ENCODE measurements at regions not wholly inside any gene's neighbourhood (a gene's known extent, or its start where the extent isn't known, plus 50 kb on each side); places are given as distances from the start of the nearest gene placed in this dataset.

- no peak for DNase-seq (ENCODE audit: low read depth)
- no peak overlapping the region for H3K4me3 ChIP-seq (ENCODE audit: low read depth, low read length)
- no peaks in the 10 kb centered on the region for H3K36me3 ChIP-seq (ENCODE audit: control insufficient read depth, insufficient read depth, low read length)
- no peak for TF ChIP-seq CTCF (IDR thresholded peaks at IDR 0.05; ENCODE audit: insufficient read depth, low read depth, low read length)
- no peaks in the 10 kb centered on the region for H3K27me3 ChIP-seq (ENCODE audit: control insufficient read depth, insufficient read depth, low read length)
- ChIA-PET CTCF (interaction anchor here (0.9 to 1.2 kb wide), 2 partner anchors 9 to 11 kb away, joined by 4 read pairs; no protein-coding TSS in a partner anchor), POLR2A (no interaction called here)
Observed at GRCh38 chr12:27894309-27894708, 78.2 kb downstream of the PTHLH start.

GRCh38 chr12:27879708-27880107 lies 92.8 kb downstream of the PTHLH start:
- Histone ChIP-seq H3K4me3 (ENCODE audit: low read depth, low read length) (no peak overlapping the region), H3K36me3 (ENCODE audit: control insufficient read depth, insufficient read depth, low read length) (no peaks in the 10 kb centered on the region), H3K27me3 (ENCODE audit: control insufficient read depth, insufficient read depth, low read length) (no peaks in the 10 kb centered on the region)
- no peak for DNase-seq (ENCODE audit: low read depth)
- POLR2A ChIA-PET = no interaction called here
- CTCF ChIA-PET = no interaction called here
- no peak for TF ChIP-seq CTCF (IDR thresholded peaks at IDR 0.05; ENCODE audit: insufficient read depth, low read depth, low read length)

GRCh38 chr12:27875677-27876076 lies 95.6 kb upstream of the MANSC4 start:
- Histone ChIP-seq H3K27me3 (ENCODE audit: control insufficient read depth, insufficient read depth, low read length) (no peaks in the 10 kb centered on the region), H3K36me3 (ENCODE audit: control insufficient read depth, insufficient read depth, low read length) (no peaks in the 10 kb centered on the region), H3K4me3 (ENCODE audit: low read depth, low read length) (no peak overlapping the region)
- no peak for TF ChIP-seq CTCF (IDR thresholded peaks at IDR 0.05; ENCODE audit: insufficient read depth, low read depth, low read length)
- DNase-seq (ENCODE audit: low read depth) = no peak
- CTCF ChIA-PET = no interaction called here
- POLR2A ChIA-PET = no interaction called here

- Histone ChIP-seq H3K27me3 (ENCODE audit: control insufficient read depth, insufficient read depth, low read length) (no peaks in the 10 kb centered on the region), H3K4me3 (ENCODE audit: low read depth, low read length) (no peak overlapping the region), H3K36me3 (ENCODE audit: control insufficient read depth, insufficient read depth, low read length) (no peaks in the 10 kb centered on the region)
- TF ChIP-seq CTCF (IDR thresholded peaks at IDR 0.05; ENCODE audit: insufficient read depth, low read depth, low read length) = no peak
- no peak for DNase-seq (ENCODE audit: low read depth)
- ChIA-PET POLR2A (no interaction called here), CTCF (no interaction called here)
Observed at GRCh38 chr12:27873010-27873409, 93.0 kb upstream of the MANSC4 start.

GRCh38 chr12:27871946-27872345 lies 91.9 kb upstream of the MANSC4 start:
- no peak overlapping the region for H3K4me3 ChIP-seq (ENCODE audit: low read depth, low read length)
- no peak for TF ChIP-seq CTCF (IDR thresholded peaks at IDR 0.05; ENCODE audit: insufficient read depth, low read depth, low read length)
- CTCF ChIA-PET = no interaction called here
- DNase-seq (ENCODE audit: low read depth) = no peak
- H3K36me3 ChIP-seq (ENCODE audit: control insufficient read depth, insufficient read depth, low read length) = no peaks in the 10 kb centered on the region
- H3K27me3 ChIP-seq (ENCODE audit: control insufficient read depth, insufficient read depth, low read length) = no peaks in the 10 kb centered on the region
- POLR2A ChIA-PET = no interaction called here

Data from BJ (cell line).